Ureter (tissue), 1 donor: ENCODE measurements at regions not wholly inside any gene's neighbourhood (a gene's known extent, or its start where the extent isn't known, plus 50 kb on each side); places are given as distances from the start of the nearest gene placed in this dataset.
A peak's percentile ranks its signal among the peaks of the same experiment; 100 is the strongest.
"Not testable (repeated sequence)": the region's sequence is repeated elsewhere in the genome, so short reads cannot be mapped to it uniquely, and the experiment has no call there.

ENCODE experiments used
- DNase-seq: peaks from one replicate; pipeline ENCODE4 v3.0.0-alpha.2; 2020; ENCODE audit warnings: low spot score
- donor health status: DM: yes; HTN: yes; CAD: no.

DNA sequence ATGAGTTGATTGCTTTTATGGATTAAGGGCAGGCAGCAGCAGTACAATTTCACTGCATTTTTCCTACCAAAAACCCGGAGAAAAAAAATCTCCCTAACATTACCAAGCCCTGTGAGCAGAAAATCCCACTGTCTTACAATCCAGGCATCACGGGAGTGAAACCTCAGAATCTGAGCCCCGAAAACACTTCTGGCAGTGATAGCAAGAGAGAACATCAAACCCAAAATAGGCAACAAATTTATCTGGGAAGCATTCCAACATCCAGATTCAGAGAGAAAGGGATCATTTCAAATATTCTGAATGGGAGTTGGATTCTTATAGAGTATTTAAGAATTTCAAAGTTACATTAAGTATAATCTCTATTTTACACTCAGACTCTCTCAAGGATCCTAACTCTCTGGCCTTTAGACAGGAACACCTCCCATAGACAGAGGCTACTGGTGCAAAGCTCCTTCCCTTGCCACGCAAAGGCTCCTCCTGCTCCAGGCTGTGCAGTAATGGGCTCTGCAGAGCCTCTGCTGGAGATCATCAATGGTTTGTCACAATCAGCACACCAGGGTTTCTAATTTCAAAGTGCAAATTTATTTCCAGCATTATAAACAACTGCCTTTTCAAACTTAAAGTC, 256.9 kb downstream of the PARM1 start:
- no peak for DNase-seq

GRCh38 chr4:75180790-75181776, 248.2 kb downstream of the PARM1 start:
- DNase-seq: peak; percentile 46

DNA sequence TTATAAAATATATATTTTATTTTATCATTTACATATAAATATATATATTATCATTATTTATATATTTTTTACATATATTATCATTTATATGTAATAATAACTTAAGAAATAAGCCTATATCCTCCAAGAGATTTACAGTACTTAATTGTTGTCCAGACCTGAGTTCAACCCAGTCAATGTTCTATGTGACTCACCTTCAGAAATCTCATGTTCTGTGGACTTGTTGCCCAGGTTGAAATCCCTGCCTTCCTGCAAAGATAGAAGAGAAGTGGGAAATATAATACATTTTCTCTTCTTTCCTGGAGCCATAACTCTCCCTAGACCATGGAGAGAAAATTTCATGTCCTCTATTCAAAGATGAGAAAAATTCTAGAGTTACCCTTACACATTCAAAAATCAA, 247.3 kb downstream of the PARM1 start:
- DNase-seq: no peak

- no peak for DNase-seq
Measured at GRCh38 chr4:75179510-75179909, 246.6 kb downstream of the PARM1 start.

DNA sequence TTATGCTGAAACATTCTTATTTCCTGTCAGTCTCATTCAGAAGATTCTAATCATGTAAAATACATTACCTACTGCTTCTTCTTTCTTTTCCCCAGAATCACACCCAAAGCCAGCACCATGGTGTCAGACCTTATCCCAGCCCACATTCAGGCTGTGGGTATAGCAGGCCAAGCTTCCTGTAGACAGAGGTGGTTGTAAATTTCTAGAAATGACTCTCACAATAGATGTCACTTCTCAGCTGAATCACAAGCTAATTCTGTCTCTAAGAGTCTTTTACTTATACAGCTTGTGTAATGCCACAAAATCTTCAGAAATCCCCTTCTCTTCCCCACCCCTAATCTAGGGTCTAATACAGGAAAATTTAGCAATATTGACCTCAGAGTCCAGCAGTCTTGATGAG, 239.6 kb downstream of the PARM1 start:
- no peak for DNase-seq

DNA sequence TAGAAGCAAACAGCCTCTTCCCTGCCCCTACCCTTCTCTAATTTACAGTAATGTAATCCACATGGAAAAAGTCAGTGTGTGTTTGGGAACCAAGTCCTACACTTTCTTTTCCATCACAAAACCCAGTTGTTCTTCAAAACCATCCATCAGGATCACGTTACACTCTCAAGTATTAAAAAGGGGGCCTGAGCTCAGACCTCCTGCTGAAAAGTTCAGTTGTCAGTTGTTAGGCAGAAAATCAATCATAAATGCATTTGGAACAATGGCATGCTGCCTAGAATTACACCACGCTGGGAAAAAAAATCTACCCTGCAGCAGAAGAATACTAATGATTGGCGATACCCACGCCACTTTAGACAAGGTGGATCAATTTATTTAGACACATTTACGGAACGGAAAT, 236.5 kb downstream of the PARM1 start:
- DNase-seq: no peak

DNA sequence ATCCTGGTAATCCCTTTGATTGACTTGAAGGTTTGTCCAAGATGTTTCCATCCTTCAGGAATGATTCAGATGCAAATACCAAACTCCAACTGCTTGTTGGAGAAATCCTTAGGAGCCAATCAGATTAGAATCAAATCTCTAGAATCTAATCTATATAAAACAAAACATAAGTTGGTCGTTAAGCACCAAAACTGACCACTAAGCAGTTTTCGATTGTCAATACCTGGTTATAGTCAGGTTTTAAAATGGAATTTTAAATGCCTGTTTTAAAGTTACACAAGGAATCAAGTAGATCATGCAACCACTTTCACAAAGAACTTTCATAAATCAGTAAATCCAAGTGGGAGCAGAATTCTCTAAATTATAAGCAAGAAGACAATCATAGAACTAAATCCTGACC, 236.1 kb downstream of the PARM1 start:
- DNase-seq: no peak

DNA sequence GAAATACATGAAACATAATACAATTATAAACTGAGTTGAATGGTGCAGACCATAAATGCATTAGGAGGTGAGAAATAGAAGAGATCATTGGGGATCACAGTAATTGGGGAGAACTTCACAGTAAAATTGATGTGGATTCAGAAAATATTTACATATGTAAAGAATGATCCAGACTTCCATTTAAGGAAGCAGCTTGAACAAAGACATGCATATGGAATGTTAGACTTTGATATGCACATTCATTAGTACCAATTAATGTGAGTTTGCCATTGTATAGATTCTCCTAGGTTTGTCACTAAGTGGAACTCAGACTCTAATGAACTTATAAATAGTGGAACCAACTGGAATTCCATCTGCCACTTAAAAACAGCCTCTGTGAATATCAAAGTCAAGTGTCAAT, 235.6 kb downstream of the PARM1 start:
- no peak for DNase-seq

DNA sequence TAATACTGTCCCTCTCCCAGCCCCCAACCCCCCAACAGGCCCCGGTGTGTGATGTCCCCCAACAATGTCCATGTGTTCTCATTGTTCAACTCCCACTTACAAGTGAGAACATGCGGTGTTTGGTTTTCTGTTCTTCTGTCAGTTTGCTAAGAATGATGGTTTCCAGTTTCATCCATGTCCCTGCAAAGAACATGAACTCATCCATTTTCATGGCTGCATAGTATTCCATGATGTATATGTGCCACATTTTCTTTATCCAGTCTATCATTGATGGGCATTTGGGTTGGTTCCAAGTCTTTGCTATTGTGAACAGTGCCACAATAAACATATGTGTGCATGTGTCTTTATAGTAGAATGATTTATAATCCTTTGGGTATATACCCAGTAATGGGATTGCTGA, 232.2 kb downstream of the PARM1 start:
- DNase-seq: not testable (repeated sequence)

- no peak for DNase-seq
Measured at GRCh38 chr4:75158451-75158850, 225.5 kb downstream of the PARM1 start.

- no peak for DNase-seq
Measured at GRCh38 chr4:75154994-75155393, 222.1 kb downstream of the PARM1 start.

DNA sequence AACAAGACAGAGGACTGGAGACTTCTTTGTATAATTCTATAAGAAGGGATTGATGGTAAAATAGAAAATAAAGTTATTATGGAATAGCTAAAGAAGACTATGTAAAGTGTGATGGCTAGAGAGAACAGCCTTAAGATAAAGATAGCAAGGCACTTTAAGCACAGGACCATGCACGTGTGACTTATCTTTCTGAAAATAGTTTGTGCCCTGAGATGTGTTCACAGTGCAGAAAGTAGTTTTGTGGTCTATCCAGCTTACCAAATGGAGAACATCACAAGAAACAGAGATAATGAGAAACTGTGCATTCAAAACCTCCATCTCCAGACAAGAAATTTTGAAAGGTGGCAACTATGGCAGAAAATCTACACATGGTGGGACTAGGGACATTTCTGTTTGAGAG, 213.3 kb downstream of the PARM1 start:
- DNase-seq: no peak

- DNase-seq: no peak
Measured at GRCh38 chr4:75144475-75144874, 211.6 kb downstream of the PARM1 start.

DNA sequence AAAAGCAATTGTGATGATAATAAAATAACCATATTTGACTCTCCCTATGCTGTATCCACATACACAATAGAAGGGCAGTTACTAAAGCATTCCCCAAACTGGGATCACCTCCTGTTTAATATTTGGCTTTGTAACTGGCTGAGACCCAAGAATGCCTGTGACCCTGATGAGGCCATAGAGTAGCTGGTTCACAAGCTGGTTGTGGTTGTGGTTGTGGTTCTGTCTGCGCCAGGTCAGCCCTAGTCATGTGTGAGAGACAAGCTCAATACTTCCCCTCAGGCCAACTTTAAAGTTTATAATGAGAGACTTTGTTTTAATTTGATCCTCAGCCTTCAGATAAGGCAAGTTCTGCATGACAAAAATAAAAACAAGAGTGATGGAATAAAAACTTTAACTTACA, 209.9 kb downstream of the PARM1 start:
- no peak for DNase-seq

GRCh38 chr4:75142382-75142781, 209.5 kb downstream of the PARM1 start:
- DNase-seq: no peak

DNA sequence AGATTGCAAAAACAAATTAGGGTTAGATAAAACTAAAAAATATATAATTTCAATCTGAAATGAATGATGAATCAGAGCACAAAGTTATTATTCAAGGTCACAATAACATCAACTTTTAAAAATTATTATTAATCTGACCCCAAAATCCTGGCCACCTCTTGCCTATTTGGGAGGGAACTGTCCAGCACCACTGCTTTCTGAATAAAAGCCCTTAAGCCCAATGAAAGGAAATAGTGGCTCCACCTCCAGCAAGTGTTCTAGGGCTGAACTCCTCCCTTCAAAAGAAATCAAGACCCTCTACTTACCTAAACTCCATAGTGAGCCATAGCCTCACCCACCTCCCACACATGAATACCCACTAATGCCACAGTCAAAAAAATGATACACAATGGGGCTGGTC, 208.2 kb downstream of the PARM1 start:
- no peak for DNase-seq

DNA sequence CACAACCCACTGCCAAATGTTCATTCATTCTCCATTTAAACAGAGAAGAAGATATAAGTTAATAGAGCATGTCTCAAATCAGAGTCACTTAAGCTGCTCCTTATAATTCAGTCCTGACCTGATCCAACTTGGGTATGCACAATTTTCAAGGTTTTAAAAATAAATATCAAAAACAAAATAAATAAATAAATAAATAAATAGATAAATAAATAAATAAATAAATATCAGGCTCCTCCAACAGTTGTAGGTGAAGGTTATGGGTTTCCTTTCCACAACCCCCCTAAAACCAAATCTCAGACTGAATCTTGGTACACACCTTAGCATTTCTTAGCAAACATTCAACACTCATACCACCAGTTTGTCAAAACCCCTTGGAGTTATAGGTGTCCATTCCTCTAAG, 204.4 kb downstream of the PARM1 start:
- DNase-seq: no peak

- DNase-seq: no peak
Measured at GRCh38 chr4:75135068-75135825, 202.3 kb downstream of the PARM1 start.

DNA sequence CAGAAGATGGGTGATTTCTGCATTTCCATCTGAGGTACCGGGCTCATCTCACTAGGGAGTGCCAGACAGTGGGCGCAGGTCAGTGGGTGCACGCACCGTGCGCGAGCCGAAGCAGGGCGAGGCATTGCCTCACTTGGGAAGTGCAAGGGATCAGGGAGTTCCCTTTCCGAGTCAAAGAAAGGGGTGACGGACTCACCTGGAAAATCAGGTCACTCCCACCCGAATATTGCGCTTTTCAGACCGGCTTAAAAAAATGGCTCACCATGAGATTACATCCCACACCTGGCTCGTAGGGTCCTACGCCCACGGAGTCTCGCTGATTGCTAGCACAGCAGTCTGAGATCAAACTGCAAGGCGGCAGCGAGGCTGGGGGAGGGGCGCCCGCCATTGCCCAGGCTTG, 194.0 kb downstream of the PARM1 start:
- DNase-seq: not testable (repeated sequence)

- DNase-seq: no peak
Measured at GRCh38 chr4:75126058-75126457, 193.1 kb downstream of the PARM1 start.

GRCh38 chr4:75122424-75123014, 189.6 kb downstream of the PARM1 start:
- no peak for DNase-seq

GRCh38 chr4:75118739-75119138, 185.8 kb downstream of the PARM1 start:
- DNase-seq: no peak
